Activated naive CD4-positive, alpha-beta T cell treated with anti-CD3 and anti-CD28 coated beads, Interleukin-2, amount 50 U/mL, for 24 hours (primary cell): ENCODE measurements at regions not wholly inside any gene's neighbourhood (a gene's known extent, or its start where the extent isn't known, plus 50 kb on each side); places are given as distances from the start of the nearest gene placed in this dataset.

Experiments
- H3K27ac Mint-ChIP-seq: one replicate; pipeline ENCODE4 v1.8.0; 2021; ENCODE audit warnings: mild to moderate bottlenecking, mixed read lengths
- H3K27me3 Mint-ChIP-seq: one replicate; pipeline ENCODE4 v1.8.0; 2021; ENCODE audit warnings: mixed read lengths
- H3K36me3 Mint-ChIP-seq: one replicate; pipeline ENCODE4 v1.8.0; 2021; ENCODE audit warnings: mixed read lengths
- H3K4me1 Mint-ChIP-seq: one replicate; pipeline ENCODE4 v1.8.0; 2021; ENCODE audit warnings: mixed read lengths
- H3K4me3 Mint-ChIP-seq: one replicate; pipeline ENCODE4 v1.8.0; 2021; ENCODE audit warnings: mild to moderate bottlenecking, mixed read lengths
- H3K9me3 Mint-ChIP-seq: one replicate; pipeline ENCODE4 v1.8.0; 2021; ENCODE audit warnings: mixed read lengths

GRCh38 chr16:35687781-35688180 is 2228.4 kb downstream of the TP53TG3F start:
- H3K4me3 Mint-ChIP-seq: no peak overlapping the region
- no peak overlapping the region for H3K27ac Mint-ChIP-seq
- H3K27me3 Mint-ChIP-seq: no peaks in the 10 kb centered on the region
- H3K9me3 Mint-ChIP-seq: peaks cover 14% of the 10 kb centered on the region
- no peaks in the 10 kb centered on the region for H3K36me3 Mint-ChIP-seq
- no peaks in the 10 kb centered on the region for H3K4me1 Mint-ChIP-seq

GRCh38 chr16:35689764-35690163 is 2230.4 kb downstream of the TP53TG3F start:
- no peaks in the 10 kb centered on the region for H3K27me3 Mint-ChIP-seq
- no peak overlapping the region for H3K4me3 Mint-ChIP-seq
- H3K27ac Mint-ChIP-seq: no peak overlapping the region

DNA sequence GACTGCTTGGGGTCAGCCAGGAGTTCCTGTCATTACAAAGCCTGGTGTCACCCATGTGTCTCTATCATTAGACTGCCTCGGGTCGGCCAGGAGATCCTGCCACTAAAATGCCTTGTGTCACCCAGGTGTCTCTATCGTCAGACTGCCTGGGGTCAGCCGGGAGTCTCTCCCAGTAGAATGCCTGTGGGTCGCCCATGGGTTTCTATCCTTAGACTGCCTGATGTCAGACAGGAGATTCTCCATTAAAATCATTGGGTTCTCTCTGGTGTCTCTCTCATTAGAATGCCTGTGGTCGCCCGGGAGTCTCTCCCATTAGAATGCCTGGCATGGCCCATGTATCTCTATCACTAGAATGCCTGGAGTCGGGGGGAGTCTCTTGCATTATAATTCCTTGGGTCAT is 2231.0 kb downstream of the TP53TG3F start:
- Mint-ChIP-seq H3K4me1 (no peaks in the 10 kb centered on the region), H3K4me3 (no peak overlapping the region), H3K27me3 (no peaks in the 10 kb centered on the region), H3K9me3 (peaks cover 14% of the 10 kb centered on the region), H3K36me3 (no peaks in the 10 kb centered on the region), H3K27ac (no peak overlapping the region)

More at GRCh38 chr16:35689764-35690163, 2230.4 kb downstream of the TP53TG3F start:
- Mint-ChIP-seq H3K9me3 (peaks cover 14% of the 10 kb centered on the region), H3K4me1 (no peaks in the 10 kb centered on the region), H3K36me3 (no peaks in the 10 kb centered on the region)

- Mint-ChIP-seq H3K27me3 (no peaks in the 10 kb centered on the region), H3K4me3 (no peak overlapping the region), H3K9me3 (peaks cover 9% of the 10 kb centered on the region), H3K36me3 (no peaks in the 10 kb centered on the region), H3K4me1 (no peaks in the 10 kb centered on the region), H3K27ac (no peak overlapping the region)
These were observed 2231.6 kb downstream of the TP53TG3F start for GRCh38 chr16:35691057-35691456.

- Mint-ChIP-seq H3K27me3 (no peaks in the 10 kb centered on the region), H3K4me3 (no peak overlapping the region), H3K9me3 (peaks cover 9% of the 10 kb centered on the region), H3K36me3 (no peaks in the 10 kb centered on the region), H3K27ac (no peak overlapping the region), H3K4me1 (no peaks in the 10 kb centered on the region)
These were observed 2233.4 kb downstream of the TP53TG3F start for GRCh38 chr16:35692824-35693223.

DNA sequence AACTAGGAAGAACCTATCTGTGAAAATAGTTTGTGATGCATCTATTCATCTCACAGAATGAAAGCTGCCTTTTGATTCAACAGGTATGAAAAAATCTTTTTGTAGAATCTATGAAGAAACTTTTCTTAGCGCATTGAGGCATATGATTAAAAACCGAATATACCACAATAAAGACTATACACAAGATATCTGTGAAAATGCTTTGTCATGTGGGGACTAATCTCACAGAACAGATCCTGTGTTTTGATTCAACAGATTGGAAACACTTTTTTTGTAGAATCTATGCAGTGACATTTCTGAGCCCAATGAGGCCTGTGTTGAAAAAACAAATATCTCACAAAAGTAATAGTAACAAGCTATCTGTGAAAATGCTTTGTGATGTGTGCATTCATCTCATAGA is 2247.5 kb downstream of the TP53TG3F start:
- H3K4me3 Mint-ChIP-seq: no peak overlapping the region

DNA sequence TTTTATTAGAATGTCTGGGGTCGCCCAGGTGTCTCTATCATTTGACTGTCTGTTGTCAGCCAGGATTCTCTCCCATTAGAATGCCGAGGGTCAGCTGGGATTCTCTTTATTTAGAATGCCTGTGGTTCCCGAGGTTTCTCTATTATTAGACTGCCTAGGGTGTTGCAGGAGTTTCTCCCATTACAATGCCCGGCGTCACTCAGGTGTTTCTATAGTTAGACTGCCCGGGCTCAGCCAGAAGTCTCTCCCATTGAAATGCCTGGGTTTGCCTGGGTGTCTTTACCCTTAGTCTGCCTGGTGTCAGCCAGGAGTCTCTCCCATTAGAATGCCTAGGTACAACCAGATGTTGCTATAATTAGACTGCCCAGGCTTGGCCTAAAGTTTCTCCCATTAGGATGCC is 2252.0 kb downstream of the TP53TG3F start:
- no peak overlapping the region for H3K27ac Mint-ChIP-seq
- no peaks in the 10 kb centered on the region for H3K4me1 Mint-ChIP-seq
- no peaks in the 10 kb centered on the region for H3K27me3 Mint-ChIP-seq
- H3K9me3 Mint-ChIP-seq: peaks cover 10% of the 10 kb centered on the region
- no peaks in the 10 kb centered on the region for H3K36me3 Mint-ChIP-seq
- no peak overlapping the region for H3K4me3 Mint-ChIP-seq

More for the DNA sequence above, 2247.5 kb downstream of the TP53TG3F start:
- Mint-ChIP-seq H3K27ac (no peak overlapping the region), H3K9me3 (peaks cover 5% of the 10 kb centered on the region), H3K27me3 (no peaks in the 10 kb centered on the region), H3K4me1 (no peaks in the 10 kb centered on the region), H3K36me3 (no peaks in the 10 kb centered on the region)

GRCh38 chr16:35711958-35712357 is 2252.5 kb downstream of the TP53TG3F start:
- H3K27me3 Mint-ChIP-seq: no peaks in the 10 kb centered on the region
- H3K27ac Mint-ChIP-seq: no peak overlapping the region
- no peak overlapping the region for H3K4me3 Mint-ChIP-seq
- no peaks in the 10 kb centered on the region for H3K4me1 Mint-ChIP-seq
- H3K36me3 Mint-ChIP-seq: no peaks in the 10 kb centered on the region
- H3K9me3 Mint-ChIP-seq: peaks cover 10% of the 10 kb centered on the region

DNA sequence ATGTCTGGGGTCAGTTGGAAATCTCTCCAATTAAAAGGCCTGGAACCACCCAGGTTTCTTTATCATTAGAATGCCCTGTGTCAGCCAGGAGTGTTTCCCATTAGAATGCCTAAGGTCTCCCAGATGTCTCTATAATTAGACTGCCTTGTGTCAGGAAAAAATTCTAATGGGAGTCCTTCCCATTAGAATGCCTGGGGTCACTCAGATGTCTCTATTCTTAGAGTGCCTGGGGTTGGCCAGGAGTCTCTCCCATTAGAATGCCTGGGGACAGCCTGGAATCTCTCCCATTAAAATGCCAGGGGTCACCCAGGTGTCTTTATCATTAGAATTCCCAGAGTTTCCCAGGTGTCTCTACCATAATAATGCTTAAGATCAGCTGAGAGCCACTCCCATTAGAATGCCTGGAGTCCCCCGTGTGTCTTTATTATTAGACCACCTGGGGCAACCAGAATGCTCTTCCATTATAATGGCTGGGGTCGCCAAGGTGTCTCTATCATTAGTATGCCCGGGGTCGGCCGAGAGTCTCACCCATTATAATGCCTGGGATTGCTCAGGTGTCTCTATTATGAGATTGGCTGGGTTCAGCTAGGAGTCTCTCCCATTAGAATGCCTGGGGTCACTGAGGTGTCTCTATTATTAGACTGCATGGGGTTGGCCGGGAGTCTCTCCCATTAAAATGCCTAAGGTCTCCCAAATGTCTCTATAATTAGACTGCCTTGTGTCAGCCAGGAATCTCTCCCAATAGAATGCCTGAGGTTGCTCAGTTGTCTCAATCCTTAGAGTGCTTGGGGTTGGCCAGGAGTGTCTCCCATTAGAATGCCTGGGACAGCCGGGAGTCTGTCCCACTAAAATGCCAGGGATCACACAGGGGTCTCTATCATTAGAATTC is 2254.6 kb downstream of the TP53TG3F start:
- H3K27me3 Mint-ChIP-seq: no peaks in the 10 kb centered on the region
- no peaks in the 10 kb centered on the region for H3K4me1 Mint-ChIP-seq
- H3K9me3 Mint-ChIP-seq: peaks cover 12% of the 10 kb centered on the region

DNA sequence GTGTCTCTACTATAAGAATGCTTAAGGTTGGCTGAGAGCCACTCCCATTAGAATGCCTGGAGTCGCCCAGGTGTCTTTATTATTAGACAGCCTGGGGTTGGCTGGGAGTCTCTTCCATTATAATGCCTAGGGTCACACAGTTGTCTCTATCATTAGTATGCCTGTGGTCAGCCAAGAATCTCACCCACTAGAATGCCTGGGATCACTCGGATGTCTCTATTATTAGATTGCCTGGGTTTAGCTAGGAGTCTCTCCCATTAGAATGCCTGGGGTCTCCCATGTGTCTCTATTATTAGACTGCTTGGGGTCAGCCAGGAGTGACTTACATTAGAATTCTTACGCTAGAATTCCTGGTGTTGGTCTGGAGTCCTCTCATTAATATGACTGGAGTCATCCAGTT is 2255.3 kb downstream of the TP53TG3F start:
- H3K4me1 Mint-ChIP-seq: no peaks in the 10 kb centered on the region
- no peak overlapping the region for H3K4me3 Mint-ChIP-seq
- H3K27me3 Mint-ChIP-seq: no peaks in the 10 kb centered on the region
- no peak overlapping the region for H3K27ac Mint-ChIP-seq
- no peaks in the 10 kb centered on the region for H3K36me3 Mint-ChIP-seq
- peaks cover 12% of the 10 kb centered on the region for H3K9me3 Mint-ChIP-seq

More for the DNA sequence above, 2254.6 kb downstream of the TP53TG3F start:
- Mint-ChIP-seq H3K4me3 (no peak overlapping the region), H3K36me3 (no peaks in the 10 kb centered on the region), H3K27ac (no peak overlapping the region)

GRCh38 chr16:35724551-35724950 is 2265.1 kb downstream of the TP53TG3F start:
- Mint-ChIP-seq H3K27me3 (no peaks in the 10 kb centered on the region), H3K4me3 (no peak overlapping the region), H3K4me1 (no peaks in the 10 kb centered on the region), H3K36me3 (peaks cover 3% of the 10 kb centered on the region), H3K9me3 (peaks cover 36% of the 10 kb centered on the region), H3K27ac (no peak overlapping the region)

DNA sequence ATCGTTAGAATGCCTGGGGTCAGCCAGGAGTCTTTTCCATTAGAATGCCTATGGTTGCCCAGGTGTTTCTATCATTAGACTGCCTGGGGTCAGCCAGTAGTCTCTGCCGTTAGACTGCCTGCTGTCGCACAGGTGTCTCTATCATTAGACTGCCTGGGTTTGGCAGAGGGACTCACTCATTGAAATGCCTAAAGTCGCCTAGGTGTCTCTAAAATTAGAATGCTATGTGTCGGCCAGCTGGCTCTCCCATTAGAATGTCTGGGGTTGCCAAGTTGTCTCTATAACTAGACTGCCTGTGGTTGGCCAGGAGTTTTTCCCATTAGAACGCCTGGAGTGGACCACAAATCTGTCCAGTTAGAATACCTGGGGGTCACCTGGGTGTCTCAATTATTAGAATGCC is 2266.5 kb downstream of the TP53TG3F start:
- H3K27me3 Mint-ChIP-seq: no peaks in the 10 kb centered on the region
- no peak overlapping the region for H3K4me3 Mint-ChIP-seq
- H3K4me1 Mint-ChIP-seq: no peaks in the 10 kb centered on the region
- no peak overlapping the region for H3K27ac Mint-ChIP-seq
- peaks cover 3% of the 10 kb centered on the region for H3K36me3 Mint-ChIP-seq
- peaks cover 45% of the 10 kb centered on the region for H3K9me3 Mint-ChIP-seq

GRCh38 chr16:35730251-35730650 is 2270.8 kb downstream of the TP53TG3F start:
- H3K27ac Mint-ChIP-seq: no peak overlapping the region
- no peaks in the 10 kb centered on the region for H3K27me3 Mint-ChIP-seq
- no peak overlapping the region for H3K4me3 Mint-ChIP-seq
- peaks cover 45% of the 10 kb centered on the region for H3K9me3 Mint-ChIP-seq
- H3K4me1 Mint-ChIP-seq: no peaks in the 10 kb centered on the region
- no peaks in the 10 kb centered on the region for H3K36me3 Mint-ChIP-seq

- no peak overlapping the region for H3K27ac Mint-ChIP-seq
- H3K9me3 Mint-ChIP-seq: peaks cover 44% of the 10 kb centered on the region
- H3K4me1 Mint-ChIP-seq: no peaks in the 10 kb centered on the region
- H3K36me3 Mint-ChIP-seq: no peaks in the 10 kb centered on the region
- no peaks in the 10 kb centered on the region for H3K27me3 Mint-ChIP-seq
- H3K4me3 Mint-ChIP-seq: no peak overlapping the region
These were observed 2272.1 kb downstream of the TP53TG3F start for GRCh38 chr16:35731341-35732040.

GRCh38 chr16:35732046-35732810 is 2272.8 kb downstream of the TP53TG3F start:
- H3K27me3 Mint-ChIP-seq: no peaks in the 10 kb centered on the region
- H3K27ac Mint-ChIP-seq: no peak overlapping the region
- no peak overlapping the region for H3K4me3 Mint-ChIP-seq
- H3K4me1 Mint-ChIP-seq: no peaks in the 10 kb centered on the region
- H3K9me3 Mint-ChIP-seq: peaks cover 40% of the 10 kb centered on the region
- H3K36me3 Mint-ChIP-seq: no peaks in the 10 kb centered on the region
